ENCODE measurements at regions not wholly inside any gene's neighbourhood (a gene's known extent, or its start where the extent isn't known, plus 50 kb on each side); places are given as distances from the start of the nearest gene placed in this dataset.

DNA sequence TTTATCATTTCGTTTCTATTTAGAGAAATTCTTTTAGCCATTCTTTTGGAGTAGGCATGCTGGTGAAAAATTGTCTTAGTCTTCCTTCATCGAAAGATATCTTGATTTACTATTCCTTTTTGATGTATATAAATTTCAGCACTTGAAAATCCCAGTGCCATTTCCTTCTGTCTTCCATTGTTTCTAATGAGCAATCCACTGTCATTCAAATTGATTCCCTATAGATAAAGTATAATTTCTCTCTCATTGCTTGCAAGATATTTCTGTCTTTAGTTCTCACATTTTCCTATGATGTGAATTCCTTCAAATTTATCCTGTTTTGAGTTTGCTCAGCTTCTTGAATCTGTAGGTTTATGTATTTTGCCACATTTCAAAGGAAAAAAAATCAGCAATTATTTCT lies 251.1 kb upstream of the CHD6 start:
- Histone ChIP-seq H3K4me3 (ENCODE audit: insufficient read depth, low read depth, low read length) (no peak overlapping the region), H3K4me1 (ENCODE audit: control insufficient read depth, insufficient read depth, low read length) (no peaks in the 10 kb centered on the region), H3K9me3 (ENCODE audit: control insufficient read depth, insufficient read depth, low read length) (no peaks in the 10 kb centered on the region; the same call in 1 of the 2 replicates), H3K18ac (ENCODE audit: low read depth, low read length) (no peak overlapping the region), H2BK15ac (ENCODE audit: low read depth, low read length) (no peak overlapping the region), H2BK120ac (ENCODE audit: low read depth, low read length) (no peak overlapping the region), H4K91ac (ENCODE audit: insufficient read depth, low read depth, low read length) (no peak overlapping the region), H3K14ac (replicated peaks; ENCODE audit: low read depth, low read length) (no peak overlapping the region), H2AK5ac (ENCODE audit: low read depth, low read length) (no peak overlapping the region), H3K4ac (ENCODE audit: low read depth, low read length) (no peak overlapping the region), H3K27me3 (ENCODE audit: control insufficient read depth, insufficient read depth, low read length) (no peaks in the 10 kb centered on the region), H3K9me1 (ENCODE audit: insufficient read depth, low read length) (no peaks in the 10 kb centered on the region), H3K23ac (ENCODE audit: low read depth, low read length) (no peak overlapping the region), H4K8ac (ENCODE audit: low read depth in 2 of 2, low read length in 2 of 2) (no peak overlapping the region), H4K5ac (ENCODE audit: low read depth, low read length) (no peak overlapping the region), H3K27ac (ENCODE audit: insufficient read depth, low read length) (no peak overlapping the region), H2AK9ac (replicated peaks; ENCODE audit: low read depth, low read length, poor library complexity) (no peak overlapping the region), H4K20me1 (ENCODE audit: insufficient read depth, low read length) (no peaks in the 10 kb centered on the region), H3K9ac (ENCODE audit: low read depth, low read length) (no peak overlapping the region), H2AFZ (replicated peaks; ENCODE audit: low read length, poor library complexity) (no peak overlapping the region), H3K4me2 (ENCODE audit: low read depth, low read length) (no peak overlapping the region), H3K56ac (ENCODE audit: extremely low read depth, insufficient read depth, low read length) (no peak overlapping the region), H3K79me1 (ENCODE audit: low read depth in 1 of 2, low read length in 2 of 2) (no peaks in the 10 kb centered on the region), H3K36me3 (ENCODE audit: control insufficient read depth, insufficient read depth, low read length) (no peaks in the 10 kb centered on the region), H2BK20ac (ENCODE audit: low read depth, low read length) (no peak overlapping the region), H2BK5ac (ENCODE audit: low read depth, low read length, poor library complexity, severe bottlenecking) (no peak overlapping the region)
- in situ Hi-C loops (cut with MboI; ENCODE audit: low sequenced_read_pairs), result no loop called here
- intact Hi-C loops (cut with micrococcal nuclease), result loop anchor here (10.0 kb wide), 1 partner anchor 526 kb away; no protein-coding TSS in a partner anchor
- WGBS, 2 experiments (ENCODE audit: extremely low coverage in 2 of 2, insufficient read length in 1 of 2), result no CpG with 5 or more reads among the region's 2 CpGs
- ATAC-seq (ENCODE audit: low read depth) (no peak), DNase-seq (no peak)
- POLR2A ChIA-PET (ENCODE audit: unreplicated experiment), result no interaction called here
- dilution Hi-C loops (cut with HindIII; ENCODE audit: low sequenced_read_pairs, unreplicated experiment), result no loop called here
- TF ChIP-seq CEBPB (IDR thresholded peaks at IDR 0.05; ENCODE audit: low read depth, low read length), result no peak
- TF ChIP-seq, protein P1, sequence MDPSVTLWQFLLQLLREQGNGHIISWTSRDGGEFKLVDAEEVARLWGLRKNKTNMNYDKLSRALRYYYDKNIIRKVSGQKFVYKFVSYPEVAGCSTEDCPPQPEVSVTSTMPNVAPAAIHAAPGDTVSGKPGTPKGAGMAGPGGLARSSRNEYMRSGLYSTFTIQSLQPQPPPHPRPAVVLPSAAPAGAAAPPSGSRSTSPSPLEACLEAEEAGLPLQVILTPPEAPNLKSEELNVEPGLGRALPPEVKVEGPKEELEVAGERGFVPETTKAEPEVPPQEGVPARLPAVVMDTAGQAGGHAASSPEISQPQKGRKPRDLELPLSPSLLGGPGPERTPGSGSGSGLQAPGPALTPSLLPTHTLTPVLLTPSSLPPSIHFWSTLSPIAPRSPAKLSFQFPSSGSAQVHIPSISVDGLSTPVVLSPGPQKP (IDR thresholded peaks at IDR 0.05; ENCODE audit: borderline replicate concordance, low read depth, low read length), result no peak
- TF ChIP-seq MAFK (IDR thresholded peaks at IDR 0.05; ENCODE audit: low read depth, low read length), result no peak
- no peak for TF ChIP-seq MXI1 (IDR thresholded peaks at IDR 0.05; ENCODE audit: borderline replicate concordance, low read depth, low read length)
- no peak for TF ChIP-seq BHLHE40 (IDR thresholded peaks at IDR 0.05; ENCODE audit: low read depth, low read length)
- no peak for TF ChIP-seq SMC3 (IDR thresholded peaks at IDR 0.05; ENCODE audit: low read depth, low read length)
- TF ChIP-seq POLR2A (IDR thresholded peaks at IDR 0.05; ENCODE audit: low read depth, low read length), result no peak
- no peak for TF ChIP-seq MAZ (IDR thresholded peaks at IDR 0.05; ENCODE audit: borderline replicate concordance, low read depth, low read length)
- no peak for TF ChIP-seq CHD1 (IDR thresholded peaks at IDR 0.05; ENCODE audit: low read depth, low read length)
- TF ChIP-seq FOS (IDR thresholded peaks at IDR 0.05; ENCODE audit: low read depth, low read length), result no peak
- no peak for TF ChIP-seq RCOR1 (IDR thresholded peaks at IDR 0.05; ENCODE audit: insufficient replicate concordance, low read length)
- TF ChIP-seq RAD21 (IDR thresholded peaks at IDR 0.05; ENCODE audit: low read length), result no peak
- no peak for TF ChIP-seq NFE2L2 (IDR thresholded peaks at IDR 0.05; ENCODE audit: low read depth, low read length)
- TF ChIP-seq CTCF (conservative IDR thresholded peaks at IDR 0.05; ENCODE audit: low read depth, low read length), result no peak
- no peak for TF ChIP-seq RFX5 (IDR thresholded peaks at IDR 0.05; ENCODE audit: low read depth, low read length)
- TF ChIP-seq, protein P2, sequence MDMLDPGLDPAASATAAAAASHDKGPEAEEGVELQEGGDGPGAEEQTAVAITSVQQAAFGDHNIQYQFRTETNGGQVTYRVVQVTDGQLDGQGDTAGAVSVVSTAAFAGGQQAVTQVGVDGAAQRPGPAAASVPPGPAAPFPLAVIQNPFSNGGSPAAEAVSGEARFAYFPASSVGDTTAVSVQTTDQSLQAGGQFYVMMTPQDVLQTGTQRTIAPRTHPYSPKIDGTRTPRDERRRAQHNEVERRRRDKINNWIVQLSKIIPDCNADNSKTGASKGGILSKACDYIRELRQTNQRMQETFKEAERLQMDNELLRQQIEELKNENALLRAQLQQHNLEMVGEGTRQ (IDR thresholded peaks at IDR 0.05; ENCODE audit: low read depth, low read length), result no peak
- BruUV-seq (replicated peaks), result no TSS peak
- CTCF ChIA-PET, result no interaction called here
